ENCODE measurements at regions not wholly inside any gene's neighbourhood (a gene's known extent, or its start where the extent isn't known, plus 50 kb on each side); places are given as distances from the start of the nearest gene placed in this dataset.
A peak's percentile ranks its signal among the peaks of the same experiment; 100 is the strongest.

DNA sequence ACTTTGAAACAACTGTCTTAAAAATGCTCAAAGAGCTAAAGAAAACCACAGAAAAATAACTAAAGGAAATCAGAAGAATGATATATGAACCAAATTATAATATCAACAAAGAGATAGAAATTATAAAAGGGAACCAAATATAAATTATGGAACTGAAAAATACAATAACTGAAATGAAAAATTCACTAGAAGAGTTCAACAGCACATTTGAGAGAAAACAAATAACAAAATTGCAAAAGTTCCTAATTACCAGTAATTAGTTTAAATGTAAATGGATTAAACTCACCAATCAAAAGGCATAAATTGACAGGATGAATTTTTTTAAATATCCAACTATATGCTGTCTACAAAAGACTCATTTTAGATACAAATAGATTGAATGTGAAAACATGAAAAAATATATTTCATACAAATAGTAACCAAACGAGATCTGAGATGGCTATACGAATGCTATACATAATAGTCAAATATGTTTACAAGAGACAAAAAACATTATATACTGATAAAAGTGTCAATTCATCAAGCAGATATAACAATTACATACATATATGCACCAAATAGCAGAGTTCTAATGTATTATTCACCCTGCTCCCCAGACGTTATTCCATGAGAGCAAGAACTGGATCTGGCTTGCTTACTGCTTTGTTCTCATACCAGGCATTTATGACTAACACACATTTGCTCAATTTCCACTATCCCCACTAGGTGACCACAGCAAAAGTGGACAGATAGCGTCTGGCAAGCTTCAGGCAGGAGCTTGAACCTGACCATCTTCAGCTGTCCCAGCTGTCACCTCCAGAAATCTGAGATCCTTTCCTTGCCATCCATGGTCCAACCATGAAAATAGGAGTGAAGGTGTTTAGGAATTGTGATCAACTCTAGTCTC, 72.4 kb upstream of the SIRPA start:
- WGBS, 3 donors = 87 to 92% (median 92%) methylated on average over 4 of the region's 4 CpGs
- Histone ChIP-seq H3K4me1 (ENCODE audit: control insufficient read depth in 3 of 3, insufficient read depth in 2 of 3, low read depth in 1 of 3, low read length in 2 of 3) (peaks cover 0 to 4% (median 0%) of the 10 kb centered on the region in 3 donors), H3K36me3 (ENCODE audit: control insufficient read depth in 3 of 3, insufficient read depth in 2 of 3, low read depth in 1 of 3, low read length in 3 of 3) (no peaks in the 10 kb centered on the region), H3K4me3 (ENCODE audit: low read depth in 1 of 3, low read length in 3 of 3) (no peak overlapping the region), H3K27ac (ENCODE audit: low read depth in 1 of 3, low read length in 2 of 3) (no peak overlapping the region), H3K27me3 (ENCODE audit: control insufficient read depth in 3 of 3, insufficient read depth in 3 of 3, low read length in 3 of 3) (peaks cover 0 to 3% (median 2%) of the 10 kb centered on the region in 3 donors), H3K9me3 (ENCODE audit: control insufficient read depth in 2 of 2, insufficient read depth in 1 of 2, low read depth in 1 of 2, low read length in 1 of 2) (peaks cover 0 to 21% of the 10 kb centered on the region in 2 donors)
- DNase-seq (no peak), FAIRE-seq (peak; percentile 49)

DNA sequence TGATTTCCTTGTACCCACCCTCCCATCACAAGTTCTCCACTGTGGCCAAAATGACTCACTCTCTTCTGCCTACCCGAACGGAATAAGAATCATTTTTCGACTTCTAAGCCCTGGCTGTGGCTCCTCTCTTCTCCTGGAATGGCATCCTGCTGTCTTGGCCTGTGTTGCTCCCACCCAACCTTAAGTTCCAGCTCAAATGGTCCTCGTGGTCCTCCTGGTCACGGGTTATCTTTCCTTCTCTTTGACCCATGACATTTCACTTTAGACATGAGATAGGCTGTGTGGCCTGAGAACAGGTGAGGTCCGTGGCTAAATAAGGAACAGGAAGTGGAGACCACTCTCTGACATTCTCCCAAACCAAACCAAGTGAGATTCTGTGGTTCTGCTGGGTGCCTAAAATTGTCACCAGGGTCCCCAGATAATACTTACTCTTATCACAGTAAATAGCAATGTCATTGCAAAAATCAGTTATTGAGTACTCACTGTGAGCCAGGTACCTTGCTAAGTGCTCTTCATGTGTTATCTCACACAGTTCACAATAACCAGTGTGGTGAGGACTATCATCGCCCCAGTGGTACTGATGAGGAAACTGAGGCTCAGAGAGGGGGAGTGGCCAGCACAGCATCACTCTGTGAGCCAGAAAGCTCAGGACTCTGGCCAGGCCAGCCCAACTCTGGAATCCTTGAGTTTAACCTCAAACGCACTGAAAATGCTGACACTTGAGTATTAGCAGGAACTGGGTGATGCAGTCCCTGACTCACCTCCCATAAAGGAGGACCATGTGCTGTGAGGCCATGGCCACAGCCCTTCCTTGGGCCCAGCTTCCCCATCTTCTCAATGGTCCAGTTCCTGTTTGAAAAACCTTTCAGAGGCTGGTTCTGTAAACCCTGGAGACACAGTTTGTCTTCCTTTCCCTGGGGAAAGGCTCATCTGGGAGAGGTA, 74.8 kb upstream of the SIRPA start:
- peaks cover 0 to 3% (median 2%) of the 10 kb centered on the region in 3 donors for H3K27me3 ChIP-seq (ENCODE audit: control insufficient read depth in 3 of 3, insufficient read depth in 3 of 3, low read length in 3 of 3)
- no peaks in the 10 kb centered on the region for H3K4me1 ChIP-seq (ENCODE audit: control insufficient read depth in 3 of 3, insufficient read depth in 2 of 3, low read depth in 1 of 3, low read length in 2 of 3)
- DNase-seq = peak in 1 of 2 donors; percentile 19
- FAIRE-seq = no peak
- WGBS, 3 donors = 67 to 81% (median 81%) methylated on average over 8 of the region's 8 CpGs
- H3K27ac ChIP-seq (ENCODE audit: low read depth in 1 of 3, low read length in 2 of 3) = peak overlapping the region in 1 of 3 donors; percentile 15
- peaks cover 0 to 21% of the 10 kb centered on the region in 2 donors for H3K9me3 ChIP-seq (ENCODE audit: control insufficient read depth in 2 of 2, insufficient read depth in 1 of 2, low read depth in 1 of 2, low read length in 1 of 2)
- H3K4me3 ChIP-seq (ENCODE audit: low read depth in 1 of 3, low read length in 3 of 3) = no peak overlapping the region
- no peaks in the 10 kb centered on the region for H3K36me3 ChIP-seq (ENCODE audit: control insufficient read depth in 3 of 3, insufficient read depth in 2 of 3, low read depth in 1 of 3, low read length in 3 of 3)

GRCh38 chr20:1819311-1820137, 75.7 kb upstream of the SIRPA start:
- DNase-seq = no peak
- no peaks in the 10 kb centered on the region for H3K36me3 ChIP-seq (ENCODE audit: control insufficient read depth in 3 of 3, insufficient read depth in 2 of 3, low read depth in 1 of 3, low read length in 3 of 3)

GRCh38 chr20:1818895-1819294, 76.3 kb upstream of the SIRPA start:
- peaks cover 0 to 17% of the 10 kb centered on the region in 2 donors for H3K9me3 ChIP-seq (ENCODE audit: control insufficient read depth in 2 of 2, insufficient read depth in 1 of 2, low read depth in 1 of 2, low read length in 1 of 2)
- H3K4me3 ChIP-seq (ENCODE audit: low read depth in 1 of 3, low read length in 3 of 3) = no peak overlapping the region
- H3K36me3 ChIP-seq (ENCODE audit: control insufficient read depth in 3 of 3, insufficient read depth in 2 of 3, low read depth in 1 of 3, low read length in 3 of 3) = no peaks in the 10 kb centered on the region
- H3K27me3 ChIP-seq (ENCODE audit: control insufficient read depth in 3 of 3, insufficient read depth in 3 of 3, low read length in 3 of 3) = peaks cover 0 to 3% (median 2%) of the 10 kb centered on the region in 3 donors
- WGBS, 3 donors = 73 to 81% (median 79%) methylated on average over 6 of the region's 6 CpGs
- no peak for DNase-seq
- H3K4me1 ChIP-seq (ENCODE audit: control insufficient read depth in 3 of 3, insufficient read depth in 2 of 3, low read depth in 1 of 3, low read length in 2 of 3) = no peaks in the 10 kb centered on the region
- peak overlapping the region in 1 of 3 donors; percentile 6 for H3K27ac ChIP-seq (ENCODE audit: low read depth in 1 of 3, low read length in 2 of 3)
- FAIRE-seq = no peak

More at GRCh38 chr20:1819311-1820137, 75.7 kb upstream of the SIRPA start:
- H3K27me3 ChIP-seq (ENCODE audit: control insufficient read depth in 3 of 3, insufficient read depth in 3 of 3, low read length in 3 of 3) = peaks cover 0 to 3% (median 2%) of the 10 kb centered on the region in 3 donors
- H3K27ac ChIP-seq (ENCODE audit: low read depth in 1 of 3, low read length in 2 of 3) = no peak overlapping the region
- no peaks in the 10 kb centered on the region for H3K4me1 ChIP-seq (ENCODE audit: control insufficient read depth in 3 of 3, insufficient read depth in 2 of 3, low read depth in 1 of 3, low read length in 2 of 3)
- WGBS, 3 donors = 80 to 89% (median 83%) methylated on average over 14 of the region's 14 CpGs
- no peak overlapping the region for H3K4me3 ChIP-seq (ENCODE audit: low read depth in 1 of 3, low read length in 3 of 3)
- no peak for FAIRE-seq
- peaks cover 0 to 21% of the 10 kb centered on the region in 2 donors for H3K9me3 ChIP-seq (ENCODE audit: control insufficient read depth in 2 of 2, insufficient read depth in 1 of 2, low read depth in 1 of 2, low read length in 1 of 2)

- peaks cover 0 to 3% (median 2%) of the 10 kb centered on the region in 3 donors for H3K27me3 ChIP-seq (ENCODE audit: control insufficient read depth in 3 of 3, insufficient read depth in 3 of 3, low read length in 3 of 3)
- FAIRE-seq = no peak
- DNase-seq = no peak
- no peak overlapping the region for H3K4me3 ChIP-seq (ENCODE audit: low read depth in 1 of 3, low read length in 3 of 3)
- WGBS, 3 donors = 59 to 80% (median 67%) methylated on average over 1 of the region's 1 CpG
- H3K36me3 ChIP-seq (ENCODE audit: control insufficient read depth in 3 of 3, insufficient read depth in 2 of 3, low read depth in 1 of 3, low read length in 3 of 3) = no peaks in the 10 kb centered on the region
- no peaks in the 10 kb centered on the region for H3K4me1 ChIP-seq (ENCODE audit: control insufficient read depth in 3 of 3, insufficient read depth in 2 of 3, low read depth in 1 of 3, low read length in 2 of 3)
- H3K27ac ChIP-seq (ENCODE audit: low read depth in 1 of 3, low read length in 2 of 3) = peak overlapping the region in 2 of 3 donors; percentile 6 to 37
- peaks cover 0 to 11% of the 10 kb centered on the region in 2 donors for H3K9me3 ChIP-seq (ENCODE audit: control insufficient read depth in 2 of 2, insufficient read depth in 1 of 2, low read depth in 1 of 2, low read length in 1 of 2)
Observed at GRCh38 chr20:1818247-1818840, 76.9 kb upstream of the SIRPA start.

GRCh38 chr20:1817577-1818211, 77.5 kb upstream of the SIRPA start:
- 71 to 83% (median 79%) methylated on average over 6 of the region's 6 CpGs for WGBS, 3 donors
- DNase-seq (no peak), FAIRE-seq (no peak)
- no peak overlapping the region for H3K27ac ChIP-seq (ENCODE audit: low read depth in 1 of 3, low read length in 2 of 3)
- H3K9me3 ChIP-seq (ENCODE audit: control insufficient read depth in 2 of 2, insufficient read depth in 1 of 2, low read depth in 1 of 2, low read length in 1 of 2) = peaks cover 0 to 7% of the 10 kb centered on the region in 2 donors
- no peak overlapping the region for H3K4me3 ChIP-seq (ENCODE audit: low read depth in 1 of 3, low read length in 3 of 3)
- no peaks in the 10 kb centered on the region for H3K4me1 ChIP-seq (ENCODE audit: control insufficient read depth in 3 of 3, insufficient read depth in 2 of 3, low read depth in 1 of 3, low read length in 2 of 3)
- peaks cover 0 to 3% (median 2%) of the 10 kb centered on the region in 3 donors for H3K27me3 ChIP-seq (ENCODE audit: control insufficient read depth in 3 of 3, insufficient read depth in 3 of 3, low read length in 3 of 3)
- H3K36me3 ChIP-seq (ENCODE audit: control insufficient read depth in 3 of 3, insufficient read depth in 2 of 3, low read depth in 1 of 3, low read length in 3 of 3) = no peaks in the 10 kb centered on the region

Data from small intestine (tissue), 7 donors.